GM13977 (cell line): ENCODE measurements at regions not wholly inside any gene's neighbourhood (a gene's known extent, or its start where the extent isn't known, plus 50 kb on each side); places are given as distances from the start of the nearest gene placed in this dataset.

Source experiments
- DNase-seq: peaks from one replicate; pipeline ENCODE4 v3.0.0; 2012; ENCODE audit warnings: low spot score
- CTCF ChIP-seq: IDR thresholded peaks from 2 replicates; pipeline ENCODE4 v1.5.1; 2012; ENCODE audit warnings: mild to moderate bottlenecking, control low read depth; ENCODE audit not compliant: insufficient read depth; ENCODE audit errors: extremely low read depth, missing control alignments
- in situ Hi-C: fragments of 300-500 bp; cut with MboI; formaldehyde crosslinking; loops from one replicate; pipeline ENCODE4 v1.12.0; 2022; ENCODE audit warnings: low sequenced_read_pairs, low pct_unique_long_range_greater_than_20kb, mixed read lengths, inconsistent platforms; ENCODE audit not compliant: unreplicated experiment

GRCh38 chr22:48539261-48539660 is 1288.4 kb downstream of the BRD1 start:
- no peak for DNase-seq
- in situ Hi-C loops = no loop called here
- TF ChIP-seq CTCF = no peak

- DNase-seq = no peak
- in situ Hi-C loops = no loop called here
- no peak for TF ChIP-seq CTCF
Observed at GRCh38 chr22:48538291-48538820, 1289.3 kb downstream of the BRD1 start.

GRCh38 chr22:48537343-48537680 is 1290.4 kb downstream of the BRD1 start:
- in situ Hi-C loops = no loop called here
- no peak for DNase-seq
- no peak for TF ChIP-seq CTCF

- TF ChIP-seq CTCF = no peak
- no peak for DNase-seq
- in situ Hi-C loops = no loop called here
Observed at GRCh38 chr22:48536541-48537342, 1290.9 kb downstream of the BRD1 start.

- in situ Hi-C loops = no loop called here
- DNase-seq = no peak
- TF ChIP-seq CTCF = no peak
Observed at GRCh38 chr22:48535868-48536540, 1291.7 kb downstream of the BRD1 start.

GRCh38 chr22:48534395-48534958 is 1293.2 kb downstream of the BRD1 start:
- no peak for TF ChIP-seq CTCF
- in situ Hi-C loops = no loop called here
- DNase-seq = no peak
